Activated CD8-positive, alpha-beta memory T cell treated with anti-CD3 and anti-CD28 coated beads, Interleukin-2, amount 50 U/mL, for 1 hour (primary cell): ENCODE measurements at regions not wholly inside any gene's neighbourhood (a gene's known extent, or its start where the extent isn't known, plus 50 kb on each side); places are given as distances from the start of the nearest gene placed in this dataset.
"Not testable (repeated sequence)": the region's sequence is repeated elsewhere in the genome, so short reads cannot be mapped to it uniquely, and the experiment has no call there.

Experiments
- DNase-seq: peaks from one replicate; pipeline ENCODE4 v3.0.0-alpha.2; 2020; ENCODE audit errors: extremely low read depth

DNA sequence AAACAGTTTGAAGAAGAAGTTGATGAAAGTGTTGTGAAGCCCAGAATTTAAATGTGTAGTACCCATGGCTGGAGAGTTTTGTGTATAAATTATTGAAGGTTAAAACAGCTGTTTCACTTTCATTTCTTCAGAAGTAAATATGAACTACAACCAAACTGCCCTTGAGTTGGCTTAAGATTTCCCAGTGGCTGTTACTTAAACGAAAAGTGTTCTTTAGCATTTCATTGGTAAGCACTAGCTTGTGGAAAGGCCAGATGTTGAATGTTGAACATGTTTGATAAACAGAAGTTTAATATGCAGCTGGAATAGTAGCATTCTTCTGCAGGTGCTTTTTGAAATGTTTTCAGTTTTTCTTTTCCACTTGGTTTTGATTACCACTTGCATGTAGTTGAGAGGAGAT is 83.2 kb upstream of the TNRC6B start:
- no peak for DNase-seq

DNA sequence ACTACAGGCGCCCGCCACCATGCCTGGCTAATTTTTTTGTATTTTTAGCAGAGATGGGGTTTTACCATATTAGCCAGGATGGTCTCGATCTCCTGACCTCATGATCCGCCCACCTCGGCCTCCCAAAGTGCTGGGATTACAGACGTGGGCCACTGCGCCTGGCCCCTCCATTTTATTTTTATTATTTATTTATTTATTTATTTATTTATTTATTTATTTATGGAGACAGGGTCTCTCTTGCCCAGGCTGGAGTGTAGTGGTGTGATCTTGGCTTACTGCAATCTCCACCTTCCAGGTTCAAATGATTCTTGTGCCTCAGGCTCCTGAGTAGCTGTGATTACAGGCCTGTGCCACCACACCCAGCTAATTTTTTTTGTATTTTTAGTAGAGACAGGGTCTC is 77.8 kb upstream of the TNRC6B start:
- not testable (repeated sequence) for DNase-seq

DNA sequence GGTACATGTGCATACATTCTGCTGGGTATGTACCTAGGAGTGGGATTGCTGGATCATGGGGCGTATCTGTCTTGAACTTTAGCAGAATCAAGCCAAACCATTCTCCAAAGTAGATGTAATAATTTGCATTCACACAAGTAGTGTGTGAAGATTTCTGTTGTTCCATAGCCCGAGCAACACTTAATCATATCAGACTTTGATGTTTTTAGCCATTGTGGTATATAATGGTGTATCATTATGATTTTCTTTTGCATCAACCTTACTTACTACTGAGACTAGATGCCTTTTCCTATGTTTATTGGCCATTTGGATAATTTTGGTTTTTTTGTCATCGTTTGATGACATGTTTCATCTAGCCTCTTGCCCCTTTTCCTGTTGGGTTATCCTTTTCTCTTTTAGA is 72.0 kb upstream of the TNRC6B start:
- DNase-seq, result no peak

DNA sequence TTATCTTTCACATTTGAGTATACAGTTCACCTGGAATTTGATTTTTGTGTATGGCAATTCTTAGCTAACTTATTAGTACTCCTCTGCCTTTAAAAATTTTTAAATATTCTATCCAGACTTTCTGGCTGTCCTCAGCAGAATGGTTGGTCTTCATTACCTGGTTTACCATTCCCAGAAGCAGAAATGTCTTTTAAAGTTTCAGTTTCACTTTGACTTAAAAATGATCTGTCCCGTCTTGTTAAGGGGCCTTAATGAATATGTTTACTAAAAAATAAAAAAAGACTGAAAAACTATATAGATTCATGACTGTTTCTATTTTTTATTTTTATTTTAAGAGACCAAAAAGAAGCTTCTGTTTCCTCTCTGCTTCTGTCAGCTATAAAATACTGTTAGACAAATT is 70.5 kb upstream of the TNRC6B start:
- DNase-seq, result no peak

DNA sequence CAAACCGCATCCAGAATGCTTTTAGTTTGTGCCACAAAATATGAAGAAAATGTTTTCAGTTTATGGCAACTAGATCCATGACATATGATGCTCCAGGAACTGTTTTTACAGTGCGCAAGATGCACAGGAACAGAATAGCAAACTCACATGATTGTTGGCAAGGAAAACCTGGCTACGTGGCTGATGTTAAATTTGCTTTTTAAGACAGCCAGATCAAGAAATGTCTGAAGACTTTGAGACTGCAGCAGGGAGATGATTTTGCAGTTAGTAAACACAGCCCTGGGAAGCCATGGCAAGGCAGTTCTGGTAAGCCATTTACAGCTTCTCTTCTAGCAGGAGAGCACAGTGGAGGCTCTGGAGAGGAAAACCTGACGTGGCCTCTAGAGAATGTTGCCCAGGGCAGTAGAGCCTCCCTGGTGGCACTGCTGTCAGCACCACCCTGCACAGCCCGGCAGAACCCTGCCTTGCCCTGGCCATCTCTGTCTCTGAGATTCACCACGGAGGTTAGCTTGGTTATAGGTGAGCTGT is 69.8 kb upstream of the TNRC6B start:
- no peak for DNase-seq

DNA sequence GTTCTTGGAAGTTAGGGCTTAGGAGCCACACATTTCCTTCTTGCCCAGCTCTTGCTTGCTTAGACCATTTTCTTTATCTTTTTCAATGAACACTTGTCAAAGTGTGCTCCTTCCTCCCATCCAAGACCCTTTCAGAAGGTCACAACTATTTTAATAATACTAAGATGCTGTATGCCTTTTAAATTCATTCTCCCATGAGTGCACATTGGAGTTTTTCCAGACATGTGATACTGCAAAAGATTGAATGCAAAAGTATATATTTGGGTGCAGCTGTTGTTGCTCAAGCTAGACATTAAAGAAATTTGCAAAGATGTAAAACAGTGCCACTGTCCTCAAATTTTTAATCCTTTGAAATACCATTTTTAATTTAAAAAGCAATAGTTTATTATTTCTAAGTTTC is 69.3 kb upstream of the TNRC6B start:
- no peak for DNase-seq

DNA sequence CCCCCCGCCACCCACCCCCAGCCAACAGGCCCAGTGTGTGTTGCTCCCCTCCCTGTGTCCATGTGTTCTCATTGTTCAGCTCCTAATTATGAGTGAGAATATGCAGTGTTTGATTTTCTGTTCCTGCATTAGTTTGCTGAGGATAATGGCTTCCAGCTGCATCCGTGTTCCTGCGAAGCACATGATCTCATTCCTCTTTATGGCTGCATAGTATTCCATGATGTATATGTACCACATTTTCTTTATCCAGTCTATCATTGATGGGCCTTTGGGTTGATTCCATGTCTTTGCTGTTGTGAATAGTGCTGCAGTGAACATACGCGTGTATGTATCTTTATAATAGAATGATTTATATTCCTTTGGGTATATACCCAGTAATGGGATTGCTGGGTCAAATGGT is 68.8 kb upstream of the TNRC6B start:
- not testable (repeated sequence) for DNase-seq

DNA sequence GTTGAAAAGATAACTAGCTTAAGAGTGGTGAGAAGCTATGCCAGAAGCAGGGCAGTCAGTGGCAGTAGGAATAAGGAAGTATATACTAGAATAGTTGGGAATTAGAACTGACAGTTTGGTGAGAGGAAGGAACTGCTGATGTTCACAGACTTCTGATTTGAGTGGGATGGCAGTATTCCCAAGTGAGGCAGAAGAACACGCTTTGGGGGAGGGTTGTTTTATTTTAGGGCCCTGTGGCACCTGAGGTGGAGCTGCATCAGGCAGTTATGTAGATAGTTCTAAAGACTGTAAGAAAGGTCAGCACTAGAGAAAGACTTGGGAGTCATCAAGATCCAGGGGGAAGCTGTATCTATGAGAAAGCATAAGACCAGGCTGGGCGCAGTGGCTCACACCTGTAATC is 66.3 kb upstream of the TNRC6B start:
- no peak for DNase-seq

DNA sequence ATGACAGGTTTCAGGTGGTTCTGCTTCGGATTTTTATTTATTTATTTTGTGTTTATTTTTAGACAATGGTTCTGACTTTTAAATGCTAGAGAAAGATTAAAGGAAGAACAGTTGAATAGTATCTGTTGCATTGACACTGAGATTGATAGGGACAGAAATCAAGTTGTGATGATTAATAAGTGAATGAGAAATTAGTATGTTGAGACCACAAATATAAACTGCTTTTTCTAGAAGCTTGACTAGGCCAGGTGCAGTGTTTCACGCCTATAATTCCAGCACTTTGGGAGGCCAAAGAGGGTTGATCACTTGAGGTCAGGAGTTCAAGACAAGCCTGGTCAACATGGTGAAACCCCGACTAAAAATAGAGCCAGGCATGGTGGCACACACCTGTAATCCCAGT is 65.1 kb upstream of the TNRC6B start:
- no peak for DNase-seq

DNA sequence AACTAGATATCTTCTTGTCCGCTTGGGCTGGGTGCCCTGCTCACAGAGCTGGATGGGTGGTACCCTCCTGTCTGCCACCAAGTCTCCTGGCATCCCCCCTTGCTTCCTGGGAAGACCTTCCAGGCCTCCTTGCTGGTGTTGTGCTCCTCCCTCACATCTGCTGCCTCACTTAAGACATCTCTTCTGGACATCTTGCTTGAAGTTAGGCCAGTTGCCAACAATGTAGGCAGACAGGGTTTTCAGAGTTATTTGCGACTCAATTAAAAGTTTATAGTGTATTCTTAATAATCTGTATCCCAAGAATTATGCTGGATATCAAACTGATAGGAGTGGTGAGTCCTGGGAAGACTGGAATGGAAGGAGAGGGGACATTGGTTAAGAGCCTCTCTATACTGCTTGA is 64.0 kb upstream of the TNRC6B start:
- no peak for DNase-seq

DNA sequence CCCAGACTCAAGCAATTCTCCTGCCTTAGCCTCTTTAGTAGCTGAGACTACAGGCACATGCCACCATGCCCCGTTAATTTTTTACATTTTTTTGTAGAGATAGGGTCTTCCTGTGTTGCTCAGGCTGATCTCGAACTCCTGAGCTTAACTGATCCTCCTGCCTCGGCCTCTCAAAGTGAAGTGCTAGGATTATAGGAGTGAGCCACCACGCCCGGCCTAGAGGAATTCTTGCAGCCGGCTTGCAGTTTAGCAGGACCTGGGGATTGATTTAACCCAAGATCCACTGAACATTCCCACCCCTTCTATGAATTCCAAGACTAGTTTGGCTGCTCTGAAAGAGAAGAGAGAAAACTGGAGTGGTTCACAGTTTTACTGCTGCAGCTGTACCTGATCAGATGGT is 63.3 kb upstream of the TNRC6B start:
- no peak for DNase-seq

DNA sequence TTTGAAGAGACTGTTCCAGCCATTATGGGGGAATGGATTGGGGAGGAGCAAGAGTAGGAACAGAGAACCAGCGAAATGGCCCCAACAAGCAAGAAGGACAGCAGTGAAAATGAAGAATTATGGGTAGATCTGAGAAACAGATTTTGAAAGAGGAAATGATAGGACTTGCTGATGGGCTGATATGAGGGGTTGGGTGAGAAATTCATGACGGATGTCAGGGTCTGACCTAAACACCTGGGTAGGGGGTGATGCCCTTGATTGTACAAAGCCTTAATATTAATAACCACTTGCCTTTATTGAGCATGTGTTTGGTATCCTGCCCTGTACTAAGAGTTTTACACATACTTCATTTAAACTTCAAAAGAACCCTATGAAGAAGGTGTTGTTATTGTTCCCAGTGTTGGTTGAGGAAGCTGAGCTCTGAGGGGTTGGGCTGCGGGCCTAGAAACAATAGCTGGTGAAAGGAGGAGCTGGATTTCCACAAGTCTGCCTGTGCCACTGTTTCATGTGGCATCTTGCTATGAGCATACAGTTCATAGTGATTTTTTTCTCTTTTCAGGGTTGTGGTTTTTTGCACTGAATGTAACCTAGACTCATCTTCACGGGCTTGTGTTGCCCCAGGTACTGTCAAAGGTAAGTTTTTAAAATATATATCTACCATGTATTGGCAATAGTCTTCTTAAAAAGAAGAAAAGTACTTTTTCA is 61.1 kb upstream of the TNRC6B start:
- peak; percentile 50 for DNase-seq

DNA sequence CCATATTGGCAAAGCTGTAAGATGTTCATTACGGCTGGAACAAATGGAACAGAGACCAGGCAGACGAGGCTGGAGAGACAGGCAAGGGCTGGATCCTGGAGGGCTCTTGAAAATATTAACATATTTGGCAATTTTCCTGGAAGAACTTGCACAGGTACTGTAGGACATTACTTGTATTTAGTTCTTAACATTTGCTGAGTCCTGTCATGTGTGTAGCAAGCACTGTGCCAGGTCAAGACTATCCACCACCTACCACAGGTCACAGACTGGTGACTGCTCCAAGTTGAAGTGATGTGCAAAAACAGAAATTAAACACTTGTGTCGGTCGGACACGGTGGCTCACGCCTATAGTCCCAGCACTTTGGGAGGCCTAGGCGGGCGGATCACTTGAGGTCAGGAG is 58.7 kb upstream of the TNRC6B start:
- no peak for DNase-seq

DNA sequence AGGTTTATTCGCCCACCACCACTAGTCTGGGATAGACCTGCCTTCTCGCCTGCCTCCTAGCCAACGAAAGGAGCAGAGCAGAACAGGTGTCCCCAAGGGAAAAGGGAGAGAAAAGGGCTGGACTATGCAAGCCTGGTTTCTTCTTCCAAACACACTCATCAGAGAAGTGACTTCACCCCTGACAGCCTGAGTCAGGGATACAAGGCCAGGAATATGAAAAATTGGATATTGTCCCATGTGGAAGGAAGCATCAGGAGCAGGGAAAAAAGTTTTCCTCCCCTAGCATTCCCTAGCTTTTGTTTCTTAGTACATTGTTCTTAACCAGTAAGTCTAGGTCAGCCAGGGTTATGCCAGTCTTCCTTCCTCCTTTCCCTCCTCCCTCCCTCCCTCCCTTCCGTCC is 56.9 kb upstream of the TNRC6B start:
- no peak for DNase-seq

DNA sequence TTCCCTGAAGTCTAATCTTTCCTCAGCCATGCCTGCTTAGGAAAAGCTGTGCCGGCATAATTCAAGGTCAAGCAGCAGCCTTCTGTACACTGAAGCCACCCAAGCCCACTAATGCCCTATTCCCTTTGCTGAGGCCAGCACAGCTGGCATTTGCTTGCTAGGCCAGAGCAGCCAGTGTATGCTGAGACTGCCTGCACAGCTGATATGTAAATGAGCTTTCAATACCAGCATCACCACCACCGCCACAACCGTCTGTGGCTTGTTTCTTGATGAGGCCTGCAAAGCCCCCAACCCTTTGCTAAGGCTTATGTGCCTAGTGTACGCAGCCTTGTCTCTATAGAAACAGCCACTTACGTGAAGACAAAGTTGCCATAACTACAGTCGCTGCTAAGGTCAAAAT is 56.3 kb upstream of the TNRC6B start:
- no peak for DNase-seq

DNA sequence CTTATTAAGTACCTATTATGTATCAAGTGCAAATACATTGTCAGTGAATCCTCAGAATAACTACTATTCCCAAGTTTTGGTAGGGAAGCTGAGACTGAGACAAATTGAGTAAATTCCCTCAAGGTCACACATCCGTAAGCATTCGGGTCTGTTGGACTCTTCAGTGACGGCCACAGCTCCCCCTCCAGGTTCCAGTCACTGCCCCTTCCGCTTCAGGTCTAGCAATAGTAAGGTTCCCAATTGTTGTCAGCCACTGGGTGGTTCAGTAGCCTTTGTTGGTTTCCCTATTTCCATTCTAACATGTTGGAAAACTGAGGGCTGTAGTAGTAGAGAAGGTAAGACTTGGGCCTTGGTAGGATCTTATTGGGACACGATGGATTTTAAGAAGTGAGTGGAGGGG is 54.9 kb upstream of the TNRC6B start:
- no peak for DNase-seq

DNA sequence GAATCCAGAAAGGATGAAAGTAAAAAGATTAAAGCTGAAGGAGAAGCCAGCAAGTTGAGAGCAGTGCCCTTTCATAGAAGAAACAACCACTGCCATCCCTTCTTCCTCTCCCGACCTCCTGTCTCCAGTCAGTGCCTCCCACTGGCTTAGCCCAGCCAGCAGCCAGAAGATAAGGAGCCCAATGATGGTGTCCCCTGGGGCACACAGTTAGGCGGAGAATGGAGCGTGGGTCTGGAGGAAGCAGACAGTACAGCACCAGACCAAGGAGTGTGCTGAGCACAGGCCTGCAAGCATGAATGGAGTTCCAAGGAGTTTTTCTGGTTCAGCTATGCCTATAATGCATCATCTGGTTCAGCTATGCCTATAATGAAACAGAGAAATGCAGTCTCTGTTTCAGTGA is 54.3 kb upstream of the TNRC6B start:
- no peak for DNase-seq
